ENCODE measurements at regions not wholly inside any gene's neighbourhood (a gene's known extent, or its start where the extent isn't known, plus 50 kb on each side); places are given as distances from the start of the nearest gene placed in this dataset.
"Not testable (repeated sequence)": the region's sequence is repeated elsewhere in the genome, so short reads cannot be mapped to it uniquely, and the experiment has no call there.

DNA sequence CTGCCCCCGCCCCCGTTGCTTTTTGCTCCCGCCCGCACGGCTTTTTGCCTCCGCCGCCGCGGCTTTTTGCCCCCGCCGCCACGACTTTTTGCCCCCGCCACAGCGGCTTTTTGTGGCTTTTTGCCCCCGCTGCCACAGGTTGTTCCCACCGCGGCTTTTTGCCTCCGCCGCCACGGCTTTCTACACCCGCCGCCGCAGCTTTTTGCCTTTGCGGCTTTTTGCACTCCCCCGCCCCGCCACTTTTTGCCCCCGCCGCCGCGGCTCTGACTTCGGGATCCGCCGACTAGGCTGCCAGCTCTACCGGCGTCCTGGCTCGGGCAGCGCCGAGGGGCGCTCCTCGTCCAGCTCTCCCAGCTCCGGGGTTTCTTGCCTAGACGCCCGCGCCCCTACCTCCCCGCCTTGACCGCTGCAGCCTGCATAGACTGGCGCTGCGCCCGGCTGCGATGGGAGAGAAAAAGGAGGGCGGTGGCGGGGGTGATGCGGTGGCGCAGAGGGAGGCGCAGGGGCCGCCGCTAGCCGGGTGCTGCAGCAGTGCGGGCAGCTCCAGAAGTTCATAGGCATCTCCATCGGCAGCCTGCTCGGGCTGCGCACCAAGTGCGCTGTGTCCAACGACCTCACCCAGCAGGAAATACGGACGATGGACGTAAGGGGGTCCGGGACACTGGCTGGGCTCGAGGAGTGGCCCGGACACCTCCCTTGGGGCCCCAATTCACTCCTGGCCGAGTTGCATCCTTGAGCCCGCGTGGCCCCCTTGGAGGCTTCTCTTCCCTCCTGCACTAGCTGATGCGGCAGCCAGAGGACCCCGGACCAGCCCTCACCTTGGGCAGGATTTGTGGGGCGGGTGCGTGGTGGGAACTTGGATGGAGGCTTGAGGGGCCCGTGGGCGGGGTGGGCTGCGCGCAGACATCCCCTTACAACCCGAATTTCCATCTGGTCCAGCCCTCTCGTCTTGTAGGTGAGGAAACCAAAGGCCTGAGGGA is 555.7 kb downstream of the TP53TG3F start:
- 44% methylated on average over 5 of the region's 83 CpGs; no CpG with 5 or more reads in 1 of the 2 donors for WGBS, 2 donors (ENCODE audit: low coverage in 1 of 2)

GRCh38 chr16:34018277-34018676 is 558.9 kb downstream of the TP53TG3F start:
- Histone ChIP-seq H3K27me3 (peaks cover 26% of the 10 kb centered on the region), H3K9me3 (peaks cover 0 to 23% (median 0%) of the 10 kb centered on the region in 3 donors)
- not testable (repeated sequence) for ATAC-seq

More for the DNA sequence above, 555.7 kb downstream of the TP53TG3F start:
- Histone ChIP-seq H3K27me3 (peaks cover 26% of the 10 kb centered on the region), H3K9me3 (peaks cover 0 to 15% (median 0%) of the 10 kb centered on the region in 3 donors)
- not testable (repeated sequence) for ATAC-seq, H3K36me3 ChIP-seq, H3K4me1 ChIP-seq, H3K27ac ChIP-seq, H3K4me3 ChIP-seq

GRCh38 chr16:34050787-34051320 is 591.4 kb downstream of the TP53TG3F start:
- ATAC-seq: no peak
- Histone ChIP-seq H3K27me3 (peaks cover 19% of the 10 kb centered on the region), H3K4me3 (no peak overlapping the region), H3K9me3 (peaks cover 0 to 36% (median 0%) of the 10 kb centered on the region in 3 donors), H3K4me1 (no peaks in the 10 kb centered on the region), H3K27ac (no peak overlapping the region), H3K36me3 (no peaks in the 10 kb centered on the region)
- TF ChIP-seq CTCF (IDR thresholded peaks at IDR 0.05) (no peak), POLR2AphosphoS5 (IDR thresholded peaks at IDR 0.05) (no peak), EP300 (IDR thresholded peaks at IDR 0.05) (no peak)
- WGBS, 2 donors (ENCODE audit: low coverage in 1 of 2): 54% methylated on average over 10 of the region's 42 CpGs; no CpG with 5 or more reads in 1 of the 2 donors

More at GRCh38 chr16:34018277-34018676, 558.9 kb downstream of the TP53TG3F start:
- not testable (repeated sequence) for H3K27ac ChIP-seq, H3K4me1 ChIP-seq, H3K4me3 ChIP-seq, H3K36me3 ChIP-seq

- Histone ChIP-seq H3K36me3 (no peaks in the 10 kb centered on the region), H3K4me1 (no peaks in the 10 kb centered on the region), H3K4me3 (no peak overlapping the region), H3K27ac (no peak overlapping the region), H3K27me3 (peaks cover 19% of the 10 kb centered on the region), H3K9me3 (peaks cover 0 to 36% (median 0%) of the 10 kb centered on the region in 3 donors)
- no peak for TF ChIP-seq POLR2A (IDR thresholded peaks at IDR 0.05)
- no peak for TF ChIP-seq EP300 (IDR thresholded peaks at IDR 0.05)
- no peak for TF ChIP-seq CTCF (IDR thresholded peaks at IDR 0.05)
- no peak for TF ChIP-seq POLR2AphosphoS5 (IDR thresholded peaks at IDR 0.05)
- 26 to 45% methylated on average over 3 of the region's 3 CpGs for WGBS, 2 donors (ENCODE audit: low coverage in 1 of 2)
- no peak for ATAC-seq
Measured at GRCh38 chr16:34054137-34054536, 594.7 kb downstream of the TP53TG3F start.

- Histone ChIP-seq H3K36me3 (no peaks in the 10 kb centered on the region), H3K27me3 (peaks cover 17% of the 10 kb centered on the region), H3K4me3 (no peak overlapping the region), H3K9me3 (peaks cover 0 to 35% (median 0%) of the 10 kb centered on the region in 3 donors), H3K4me1 (no peaks in the 10 kb centered on the region), H3K27ac (no peak overlapping the region)
- WGBS, 2 donors (ENCODE audit: low coverage in 1 of 2): 43 to 45% methylated on average over 4 of the region's 4 CpGs
- no peak for ATAC-seq
- TF ChIP-seq EP300 (IDR thresholded peaks at IDR 0.05) (no peak), CTCF (IDR thresholded peaks at IDR 0.05) (no peak), POLR2AphosphoS5 (IDR thresholded peaks at IDR 0.05) (no peak), POLR2A (IDR thresholded peaks at IDR 0.05) (no peak)
Measured at GRCh38 chr16:34054969-34055368, 595.6 kb downstream of the TP53TG3F start.

DNA sequence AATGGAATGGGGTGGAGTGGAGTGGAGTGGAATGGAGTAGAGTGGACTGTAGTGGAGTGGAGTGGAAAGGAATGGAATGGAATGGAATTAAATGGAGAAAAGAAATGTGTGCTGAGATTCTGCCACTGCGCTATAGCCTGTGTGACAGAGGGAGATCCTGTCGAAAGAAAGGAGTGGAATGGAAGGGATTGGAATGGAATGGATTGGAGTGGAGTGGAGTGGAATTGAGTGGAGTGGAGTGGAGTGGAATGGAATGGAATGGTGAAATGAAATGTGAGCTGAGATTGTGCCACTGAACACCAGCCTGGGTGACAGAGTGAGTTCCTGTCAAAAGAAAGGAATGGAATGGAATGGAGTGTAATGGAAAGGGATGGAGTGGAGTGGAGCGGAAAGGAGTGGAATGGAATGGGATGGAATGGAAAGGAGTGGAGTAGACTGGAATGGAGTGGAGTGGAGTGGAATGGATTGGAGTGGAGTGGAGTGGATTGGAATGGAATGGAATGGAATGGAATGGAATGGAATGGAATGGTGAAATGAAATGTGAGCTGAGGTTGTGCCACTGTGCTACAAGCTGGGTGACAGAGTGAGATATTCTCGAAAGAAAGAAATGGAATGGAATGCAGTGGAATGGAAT is 603.3 kb downstream of the TP53TG3F start:
- 46 to 47% methylated on average over 4 of the region's 4 CpGs for WGBS, 2 donors (ENCODE audit: low coverage in 1 of 2)
- peaks cover 0 to 43% (median 0%) of the 10 kb centered on the region in 3 donors for H3K9me3 ChIP-seq
- H3K27me3 ChIP-seq, H3K4me1 ChIP-seq, H3K4me3 ChIP-seq, H3K36me3 ChIP-seq, H3K27ac ChIP-seq: not testable (repeated sequence)
- ATAC-seq: peak; percentile 74

DNA sequence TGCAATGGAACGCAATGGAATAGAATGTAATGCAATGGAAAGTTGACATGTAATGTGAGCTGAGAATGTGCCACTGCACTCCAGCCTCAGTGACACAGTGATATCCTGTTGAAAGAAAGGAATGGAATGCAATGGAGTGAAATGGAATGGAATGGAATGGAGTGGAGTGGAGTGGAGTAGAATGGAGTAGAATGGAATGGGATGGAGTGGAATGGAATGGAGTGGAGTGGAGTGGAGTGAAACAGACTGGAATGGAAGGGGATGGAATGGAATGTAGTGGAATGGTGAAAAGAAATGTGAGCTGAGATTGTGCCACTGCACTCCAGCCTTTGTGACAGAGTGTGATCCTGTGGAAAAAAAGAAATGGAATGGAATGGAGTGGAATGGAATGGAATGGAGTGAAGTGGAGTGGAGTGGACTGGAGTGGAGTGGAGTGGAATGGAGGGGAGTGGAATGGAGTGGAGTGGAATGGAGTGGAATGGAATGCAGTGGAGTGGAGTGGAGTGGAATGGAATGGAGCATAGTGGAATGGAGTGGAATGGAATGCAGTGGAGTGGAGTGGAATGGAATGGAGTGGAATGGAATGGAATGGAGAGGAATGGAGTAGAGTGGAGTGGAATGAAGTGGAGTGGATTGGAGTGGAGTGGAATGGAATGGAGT is 604.2 kb downstream of the TP53TG3F start:
- not testable (repeated sequence) for H3K36me3 ChIP-seq, H3K4me3 ChIP-seq, H3K27me3 ChIP-seq, H3K27ac ChIP-seq, H3K4me1 ChIP-seq
- WGBS, 2 donors (ENCODE audit: low coverage in 1 of 2): 31 to 36% methylated on average over 1 of the region's 1 CpG
- ATAC-seq: peak; percentile 48
- peaks cover 0 to 49% (median 0%) of the 10 kb centered on the region in 3 donors for H3K9me3 ChIP-seq

- peaks cover 0 to 51% (median 0%) of the 10 kb centered on the region in 3 donors for H3K9me3 ChIP-seq
- peak; percentile 50 for ATAC-seq
- H3K4me3 ChIP-seq, H3K4me1 ChIP-seq, H3K36me3 ChIP-seq, H3K27ac ChIP-seq, H3K27me3 ChIP-seq: not testable (repeated sequence)
- WGBS, 2 donors (ENCODE audit: low coverage in 1 of 2): 53 to 54% methylated on average over 2 of the region's 2 CpGs
Measured at GRCh38 chr16:34064602-34065001, 605.2 kb downstream of the TP53TG3F start.

- not testable (repeated sequence) for H3K4me3 ChIP-seq, H3K27ac ChIP-seq, H3K36me3 ChIP-seq, H3K27me3 ChIP-seq, ATAC-seq, H3K4me1 ChIP-seq
- H3K9me3 ChIP-seq: peaks cover 0 to 22% (median 2%) of the 10 kb centered on the region in 3 donors
- WGBS, 2 donors (ENCODE audit: low coverage in 1 of 2): 77 to 79% methylated on average over 16 to 18 of the region's 18 CpGs
Measured at GRCh38 chr16:34069731-34070130, 610.3 kb downstream of the TP53TG3F start.

Data from gastroesophageal sphincter (tissue), 4 donors.